ENCODE measurements at regions not wholly inside any gene's neighbourhood (a gene's known extent, or its start where the extent isn't known, plus 50 kb on each side); places are given as distances from the start of the nearest gene placed in this dataset.

DNA sequence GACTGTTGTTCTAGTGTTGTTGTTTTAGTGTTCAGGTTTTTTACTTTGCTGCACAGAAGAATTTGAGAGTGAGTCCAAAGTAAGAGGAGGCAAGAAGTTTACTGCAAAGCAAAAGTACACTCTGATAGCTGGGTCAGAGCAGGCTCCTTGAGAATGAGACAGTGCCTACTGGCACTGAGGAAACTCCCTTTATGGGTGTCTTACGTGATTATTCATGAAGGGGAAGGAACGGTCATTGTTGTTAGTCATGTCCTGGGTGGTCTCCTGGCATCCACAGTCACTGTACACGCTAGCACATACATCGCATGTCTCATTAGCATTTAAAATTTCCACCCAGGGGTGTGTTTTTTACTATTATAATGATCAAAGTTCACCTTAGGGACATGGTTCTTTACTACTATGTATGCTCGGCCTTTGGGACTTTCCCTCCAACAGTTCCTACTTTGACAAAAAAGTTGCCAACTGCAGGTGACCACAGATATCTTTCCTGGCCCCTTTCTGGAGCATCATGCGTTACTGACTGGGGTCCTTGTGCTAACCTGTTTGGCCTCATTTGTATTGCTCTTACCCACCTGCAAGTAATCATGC lies 688.9 kb upstream of the AMOT start:
- Histone ChIP-seq H3K4me3 (ENCODE audit: low read length) (no peak overlapping the region), H3K9me3 (ENCODE audit: control insufficient read depth, insufficient read depth, low read length) (no peaks in the 10 kb centered on the region), H3K4me1 (ENCODE audit: control insufficient read depth, insufficient read depth, low read length) (no peaks in the 10 kb centered on the region), H3K36me3 (ENCODE audit: control insufficient read depth, insufficient read depth, low read length) (no peaks in the 10 kb centered on the region), H3K27ac (ENCODE audit: low read length) (no peak overlapping the region), H3K27me3 (ENCODE audit: control insufficient read depth, insufficient read depth, low read length) (no peaks in the 10 kb centered on the region)
- no peaks in the 10 kb centered on the region for H3K36me3 Mint-ChIP-seq
- no peak for ATAC-seq
- H3K27me3 Mint-ChIP-seq (ENCODE audit: low read depth in 2 of 2) = no peaks in the 10 kb centered on the region
- intact Hi-C loops (cut with micrococcal nuclease) = no loop called here
- H3K4me1 Mint-ChIP-seq = no peaks in the 10 kb centered on the region
- no peak overlapping the region for H3K27ac Mint-ChIP-seq
- 89% methylated on average over 3 of the region's 6 CpGs for WGBS (ENCODE audit: insufficient coverage)
- H3K4me3 Mint-ChIP-seq = no peak overlapping the region
- no peak for DNase-seq
- H3K9me3 Mint-ChIP-seq = peaks cover 0 to under 1% of the 10 kb centered on the region in 2 donors
- TF ChIP-seq, protein P1, sequence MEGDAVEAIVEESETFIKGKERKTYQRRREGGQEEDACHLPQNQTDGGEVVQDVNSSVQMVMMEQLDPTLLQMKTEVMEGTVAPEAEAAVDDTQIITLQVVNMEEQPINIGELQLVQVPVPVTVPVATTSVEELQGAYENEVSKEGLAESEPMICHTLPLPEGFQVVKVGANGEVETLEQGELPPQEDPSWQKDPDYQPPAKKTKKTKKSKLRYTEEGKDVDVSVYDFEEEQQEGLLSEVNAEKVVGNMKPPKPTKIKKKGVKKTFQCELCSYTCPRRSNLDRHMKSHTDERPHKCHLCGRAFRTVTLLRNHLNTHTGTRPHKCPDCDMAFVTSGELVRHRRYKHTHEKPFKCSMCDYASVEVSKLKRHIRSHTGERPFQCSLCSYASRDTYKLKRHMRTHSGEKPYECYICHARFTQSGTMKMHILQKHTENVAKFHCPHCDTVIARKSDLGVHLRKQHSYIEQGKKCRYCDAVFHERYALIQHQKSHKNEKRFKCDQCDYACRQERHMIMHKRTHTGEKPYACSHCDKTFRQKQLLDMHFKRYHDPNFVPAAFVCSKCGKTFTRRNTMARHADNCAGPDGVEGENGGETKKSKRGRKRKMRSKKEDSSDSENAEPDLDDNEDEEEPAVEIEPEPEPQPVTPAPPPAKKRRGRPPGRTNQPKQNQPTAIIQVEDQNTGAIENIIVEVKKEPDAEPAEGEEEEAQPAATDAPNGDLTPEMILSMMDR (IDR thresholded peaks at IDR 0.05) = no peak

DNA sequence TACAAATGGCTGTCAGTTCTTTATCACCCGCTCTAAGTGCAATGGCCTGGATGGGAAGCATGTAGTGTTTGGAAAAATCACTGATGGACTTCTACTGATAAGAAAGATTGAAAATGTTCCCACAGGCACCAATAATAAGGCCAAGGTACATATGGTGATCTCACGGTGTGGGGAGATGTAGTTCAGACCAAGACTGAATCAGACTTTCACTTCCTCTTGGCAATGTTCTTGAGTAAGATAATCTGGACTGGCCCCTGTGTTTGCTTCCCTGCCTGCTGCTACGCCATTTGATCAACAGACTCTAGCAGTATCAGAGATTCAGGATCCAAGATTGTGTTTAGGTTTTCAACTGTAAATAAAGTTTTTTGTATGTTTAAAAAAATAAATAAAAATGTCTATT lies 682.2 kb upstream of the AMOT start:
- Histone ChIP-seq H3K4me1 (ENCODE audit: control insufficient read depth, insufficient read depth, low read length) (no peaks in the 10 kb centered on the region), H3K4me3 (ENCODE audit: low read length) (no peak overlapping the region), H3K36me3 (ENCODE audit: control insufficient read depth, insufficient read depth, low read length) (no peaks in the 10 kb centered on the region), H3K27me3 (ENCODE audit: control insufficient read depth, insufficient read depth, low read length) (no peaks in the 10 kb centered on the region), H3K27ac (ENCODE audit: low read length) (no peak overlapping the region), H3K9me3 (ENCODE audit: control insufficient read depth, insufficient read depth, low read length) (no peaks in the 10 kb centered on the region)
- ATAC-seq = no peak
- TF ChIP-seq, protein P1 (IDR thresholded peaks at IDR 0.05) = no peak
- Mint-ChIP-seq H3K27me3 (ENCODE audit: low read depth in 2 of 2) (no peaks in the 10 kb centered on the region), H3K36me3 (no peaks in the 10 kb centered on the region), H3K9me3 (peaks cover 0 to 10% of the 10 kb centered on the region in 2 donors), H3K4me3 (no peak overlapping the region), H3K4me1 (no peaks in the 10 kb centered on the region), H3K27ac (no peak overlapping the region)
- WGBS (ENCODE audit: insufficient coverage) = 94% methylated on average over 2 of the region's 3 CpGs
- DNase-seq = no peak
- intact Hi-C loops (cut with micrococcal nuclease) = no loop called here

DNA sequence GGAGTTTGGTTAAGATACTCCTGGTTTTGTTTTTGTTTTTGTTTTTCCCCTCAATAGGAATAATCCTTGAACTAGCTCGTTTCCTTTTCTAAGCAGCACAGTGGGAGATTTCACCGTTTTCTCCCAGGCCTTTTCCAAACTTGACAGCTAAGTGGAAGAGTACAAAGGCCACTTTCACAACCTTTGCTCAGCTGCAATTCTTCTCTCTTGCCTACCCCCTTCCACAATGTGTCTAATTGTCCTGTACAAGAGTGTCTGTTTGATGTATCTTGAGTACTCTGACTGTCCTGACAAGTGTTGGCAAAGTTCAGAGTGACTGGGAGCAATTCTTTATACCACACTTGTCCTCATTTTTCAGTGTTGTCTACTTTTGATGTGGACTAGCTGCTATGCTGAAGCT lies 674.3 kb upstream of the AMOT start:
- no peak overlapping the region for H3K27ac Mint-ChIP-seq
- H3K36me3 ChIP-seq (ENCODE audit: control insufficient read depth, insufficient read depth, low read length) = no peaks in the 10 kb centered on the region
- H3K36me3 Mint-ChIP-seq = no peaks in the 10 kb centered on the region
- no peak overlapping the region for H3K4me3 ChIP-seq (ENCODE audit: low read length)
- H3K4me1 ChIP-seq (ENCODE audit: control insufficient read depth, insufficient read depth, low read length) = no peaks in the 10 kb centered on the region
- no peaks in the 10 kb centered on the region for H3K4me1 Mint-ChIP-seq
- H3K27me3 ChIP-seq (ENCODE audit: control insufficient read depth, insufficient read depth, low read length) = no peaks in the 10 kb centered on the region
- DNase-seq (no peak), ATAC-seq (no peak)
- WGBS (ENCODE audit: insufficient coverage) = 71% methylated on average over 2 of the region's 2 CpGs
- no peak overlapping the region for H3K27ac ChIP-seq (ENCODE audit: low read length)
- no peak overlapping the region for H3K4me3 Mint-ChIP-seq
- H3K27me3 Mint-ChIP-seq (ENCODE audit: low read depth in 2 of 2) = no peaks in the 10 kb centered on the region
- TF ChIP-seq, protein P1 (IDR thresholded peaks at IDR 0.05) = no peak
- peaks cover 2 to 15% of the 10 kb centered on the region in 2 donors for H3K9me3 Mint-ChIP-seq
- no peaks in the 10 kb centered on the region for H3K9me3 ChIP-seq (ENCODE audit: control insufficient read depth, insufficient read depth, low read length)
- intact Hi-C loops (cut with micrococcal nuclease) = no loop called here

DNA sequence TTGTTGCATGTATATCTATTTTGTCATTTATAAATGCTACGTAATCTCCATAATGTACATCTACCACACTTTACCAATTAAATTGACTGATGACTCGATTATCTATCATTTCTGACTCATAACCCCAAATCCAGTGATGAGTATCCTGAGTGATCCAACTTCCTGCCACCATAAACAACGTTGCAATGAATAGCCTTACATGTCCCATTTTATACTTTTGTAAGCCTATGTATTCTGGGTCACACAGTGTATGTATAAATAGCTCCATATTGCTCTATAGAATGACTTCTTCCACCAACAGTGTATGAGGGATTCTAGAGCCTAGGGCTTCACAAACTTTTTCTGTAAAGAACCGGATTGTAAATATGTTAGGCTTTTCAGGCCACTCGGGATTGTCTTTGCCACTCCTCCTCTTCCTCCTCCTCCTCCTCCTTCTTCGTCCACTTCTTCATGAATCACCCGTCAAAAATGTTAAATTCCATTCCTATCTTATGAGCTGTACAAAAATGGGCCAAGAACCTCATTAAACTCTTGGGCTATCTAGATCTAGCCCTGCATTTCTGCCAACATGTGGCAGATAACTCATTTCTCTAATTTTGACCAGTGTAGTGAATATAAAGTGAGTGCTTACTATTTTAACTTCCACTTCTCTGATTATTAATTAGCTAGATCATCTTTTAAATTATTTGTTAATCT lies 672.2 kb upstream of the AMOT start:
- Histone ChIP-seq H3K27me3 (ENCODE audit: control insufficient read depth, insufficient read depth, low read length) (no peaks in the 10 kb centered on the region), H3K9me3 (ENCODE audit: control insufficient read depth, insufficient read depth, low read length) (no peaks in the 10 kb centered on the region), H3K27ac (ENCODE audit: low read length) (no peak overlapping the region), H3K4me3 (ENCODE audit: low read length) (no peak overlapping the region), H3K4me1 (ENCODE audit: control insufficient read depth, insufficient read depth, low read length) (no peaks in the 10 kb centered on the region), H3K36me3 (ENCODE audit: control insufficient read depth, insufficient read depth, low read length) (no peaks in the 10 kb centered on the region)
- H3K27me3 Mint-ChIP-seq (ENCODE audit: low read depth in 2 of 2) = no peaks in the 10 kb centered on the region
- H3K36me3 Mint-ChIP-seq = no peaks in the 10 kb centered on the region
- no peaks in the 10 kb centered on the region for H3K4me1 Mint-ChIP-seq
- DNase-seq (no peak), ATAC-seq (no peak)
- no peak overlapping the region for H3K4me3 Mint-ChIP-seq
- WGBS (ENCODE audit: insufficient coverage) = 71% methylated on average over 6 of the region's 7 CpGs
- H3K9me3 Mint-ChIP-seq = peaks cover 2 to 14% of the 10 kb centered on the region in 2 donors
- no peak overlapping the region for H3K27ac Mint-ChIP-seq
- TF ChIP-seq, protein P1 (IDR thresholded peaks at IDR 0.05) = no peak
- intact Hi-C loops (cut with micrococcal nuclease) = no loop called here

Data from natural killer cell (primary cell).